ENCODE measurements at regions not wholly inside any gene's neighbourhood (a gene's known extent, or its start where the extent isn't known, plus 50 kb on each side); places are given as distances from the start of the nearest gene placed in this dataset.
"Not testable (repeated sequence)": the region's sequence is repeated elsewhere in the genome, so short reads cannot be mapped to it uniquely, and the experiment has no call there.

- DNase-seq (ENCODE audit: low read depth): no peak
- H3K4me3 ChIP-seq (ENCODE audit: low read depth, low read length): no peak overlapping the region
- TF ChIP-seq CTCF (conservative IDR thresholded peaks at IDR 0.05; ENCODE audit: low read depth, low read length): no peak
Measured at GRCh38 chr5:156042726-156043125, 284.2 kb upstream of the SGCD start.

- TF ChIP-seq CTCF (conservative IDR thresholded peaks at IDR 0.05; ENCODE audit: low read depth, low read length): no peak
- no peak for DNase-seq (ENCODE audit: low read depth)
- H3K4me3 ChIP-seq (ENCODE audit: low read depth, low read length): no peak overlapping the region
Measured at GRCh38 chr5:156043351-156043750, 283.6 kb upstream of the SGCD start.

- no peak for DNase-seq (ENCODE audit: low read depth)
- no peak for TF ChIP-seq CTCF (conservative IDR thresholded peaks at IDR 0.05; ENCODE audit: low read depth, low read length)
- H3K4me3 ChIP-seq (ENCODE audit: low read depth, low read length): no peak overlapping the region
Measured at GRCh38 chr5:156051972-156052371, 275.0 kb upstream of the SGCD start.

GRCh38 chr5:156052656-156053055 is 274.3 kb upstream of the SGCD start:
- no peak overlapping the region for H3K4me3 ChIP-seq (ENCODE audit: low read depth, low read length)
- TF ChIP-seq CTCF (conservative IDR thresholded peaks at IDR 0.05; ENCODE audit: low read depth, low read length): no peak
- DNase-seq (ENCODE audit: low read depth): no peak

- TF ChIP-seq CTCF (conservative IDR thresholded peaks at IDR 0.05; ENCODE audit: low read depth, low read length): no peak
- DNase-seq (ENCODE audit: low read depth): no peak
- no peak overlapping the region for H3K4me3 ChIP-seq (ENCODE audit: low read depth, low read length)
Measured at GRCh38 chr5:156053056-156053455, 273.9 kb upstream of the SGCD start.

GRCh38 chr5:156076912-156077311 is 250.1 kb upstream of the SGCD start:
- no peak for TF ChIP-seq CTCF (conservative IDR thresholded peaks at IDR 0.05; ENCODE audit: low read depth, low read length)

GRCh38 chr5:156087577-156088110 is 239.3 kb upstream of the SGCD start:
- no peak overlapping the region for H3K4me3 ChIP-seq (ENCODE audit: low read depth, low read length)
- TF ChIP-seq CTCF (conservative IDR thresholded peaks at IDR 0.05; ENCODE audit: low read depth, low read length): no peak
- DNase-seq (ENCODE audit: low read depth): no peak

More at GRCh38 chr5:156076912-156077311, 250.1 kb upstream of the SGCD start:
- no peak overlapping the region for H3K4me3 ChIP-seq (ENCODE audit: low read depth, low read length)
- DNase-seq (ENCODE audit: low read depth): no peak

GRCh38 chr5:156089955-156090940 is 236.7 kb upstream of the SGCD start:
- not testable (repeated sequence) for H3K4me3 ChIP-seq (ENCODE audit: low read depth, low read length); DNase-seq (ENCODE audit: low read depth)
